SU-DHL-6 (cell line): ENCODE measurements at regions not wholly inside any gene's neighbourhood (a gene's known extent, or its start where the extent isn't known, plus 50 kb on each side); places are given as distances from the start of the nearest gene placed in this dataset.

Experiments used
- CTCF ChIP-seq: fragments of 200-600 bp; sonication (generic); IDR thresholded peaks from one replicate; pipeline ENCODE4 v1.5.1; 2017; ENCODE audit warnings: antibody characterized with exemption, mild to moderate bottlenecking, low read length, moderate library complexity; ENCODE audit not compliant: insufficient read depth, poor library complexity, severe bottlenecking
- EZH2phosphoT487 ChIP-seq: fragments of 200-600 bp; sonication (generic), shearing (Covaris generic); conservative IDR thresholded peaks from 2 replicates; pipeline ENCODE4 v1.6.1; 2018; ENCODE audit warnings: mild to moderate bottlenecking, antibody characterized with exemption, low read length, moderate library complexity, mixed read lengths

DNA sequence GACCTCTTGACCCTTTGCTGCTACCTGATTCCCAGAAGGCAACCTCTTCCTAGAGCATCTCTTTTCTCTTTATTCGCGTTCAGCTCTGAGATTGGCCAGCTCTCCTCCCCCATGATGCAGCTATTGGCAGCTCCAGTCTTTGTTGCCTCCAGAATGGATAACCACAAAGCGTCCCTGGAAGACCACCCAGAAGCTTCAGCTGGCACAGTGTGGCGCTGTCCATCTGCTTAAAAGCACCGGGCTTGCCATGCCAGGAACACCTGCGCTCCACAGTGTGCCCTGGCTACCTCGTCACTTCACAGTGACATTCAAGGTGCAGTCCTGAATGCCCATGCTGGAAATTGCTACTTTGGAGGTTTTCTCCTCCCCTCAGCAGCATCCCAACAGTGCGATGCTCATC lies 353.9 kb downstream of the LMO4 start:
- TF ChIP-seq CTCF (no peak), EZH2phosphoT487 (no peak)
